K562 (cell line): ENCODE measurements at regions not wholly inside any gene's neighbourhood (a gene's known extent, or its start where the extent isn't known, plus 50 kb on each side); places are given as distances from the start of the nearest gene placed in this dataset.

Experiments used
- DDX20 ChIP-seq: fragments of 450-650 bp; IDR thresholded peaks from 2 replicates; pipeline ENCODE4 v1.6.1; 2016; ENCODE audit warnings: missing genetic modification characterization, low read depth, mild to moderate bottlenecking, missing compliant biosample characterization, moderate library complexity
- GTF2E2 ChIP-seq: fragments of 200-800 bp; sonication (Bioruptor generic); IDR thresholded peaks from 2 replicates; pipeline ENCODE4 v1.6.1; 2016; ENCODE audit warnings: missing genetic modification characterization, missing compliant biosample characterization
- JUNB ChIP-seq: fragments of 450-650 bp; formaldehyde crosslinking; conservative IDR thresholded peaks from 2 replicates; pipeline ENCODE4 v1.4.0; 2020; ENCODE audit warnings: mild to moderate bottlenecking
- KLF10 ChIP-seq: fragments of 250-450 bp; sonication (Bioruptor Pico); IDR thresholded peaks from 2 replicates; pipeline ENCODE4 v1.6.1; 2021; ENCODE audit warnings: matching md5 sums
- L3MBTL2 ChIP-seq: fragments of 450-650 bp; IDR thresholded peaks from 2 replicates; pipeline ENCODE4 v1.6.1; 2016; ENCODE audit warnings: mild to moderate bottlenecking, moderate library complexity
- RBM14 ChIP-seq: fragments of 200-400 bp; formaldehyde crosslinking; IDR thresholded peaks from 2 replicates; pipeline ENCODE4 v1.6.1; 2018; ENCODE audit warnings: low read depth, mild to moderate bottlenecking, low read length, moderate library complexity, borderline replicate concordance; ENCODE audit not compliant: insufficient read depth
- TSC22D4 ChIP-seq: fragments of 450-650 bp; IDR thresholded peaks from 2 replicates; pipeline ENCODE4 v1.6.1; 2016; ENCODE audit warnings: missing genetic modification characterization, missing biosample characterization, control low read depth
- ZZZ3 ChIP-seq: fragments of 450-650 bp; IDR thresholded peaks from 2 replicates; pipeline ENCODE4 v1.6.1; 2016; ENCODE audit warnings: antibody characterized with exemption, mild to moderate bottlenecking, moderate library complexity
- TF ChIP-seq, protein P1 (sequence below): fragments of 250-450 bp; sonication (Bioruptor Pico); IDR thresholded peaks from 2 replicates; pipeline ENCODE4 v1.5.0; 2021
- TF ChIP-seq, protein P2 (sequence below): fragments of 450-650 bp; IDR thresholded peaks from 2 replicates; pipeline ENCODE4 v1.6.1; 2016; ENCODE audit warnings: low read depth
- TF ChIP-seq, protein P3 (sequence below): fragments of 450-650 bp; IDR thresholded peaks from 2 replicates; pipeline ENCODE4 v1.6.1; 2016; ENCODE audit warnings: antibody characterized with exemption

DNA sequence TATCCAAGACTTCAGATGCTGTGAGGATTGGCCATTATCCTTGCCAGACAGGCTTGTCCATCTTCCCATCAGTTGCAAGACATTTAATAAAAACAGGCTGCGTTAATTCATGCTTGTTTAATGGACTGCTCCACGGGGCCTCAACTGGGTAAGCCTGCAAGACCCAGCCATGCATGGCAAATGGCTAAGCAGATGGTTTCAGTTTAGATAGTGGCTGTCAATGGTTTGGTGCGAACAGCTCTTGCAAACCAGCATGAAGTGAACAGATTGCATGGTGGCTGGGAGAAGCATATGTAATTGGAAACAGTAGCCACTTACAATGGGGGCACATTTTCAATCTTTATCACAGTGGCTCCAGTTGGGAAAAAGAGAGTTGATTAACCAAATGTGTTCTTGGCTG, 628.2 kb upstream of the KLF4 start (continued):
- TF ChIP-seq L3MBTL2: no peak
- no peak for TF ChIP-seq KLF10 (CRISPR knock-in tag)
- no peak for TF ChIP-seq GTF2E2 (tag)
- TF ChIP-seq ZZZ3: no peak
- TF ChIP-seq, protein P1, sequence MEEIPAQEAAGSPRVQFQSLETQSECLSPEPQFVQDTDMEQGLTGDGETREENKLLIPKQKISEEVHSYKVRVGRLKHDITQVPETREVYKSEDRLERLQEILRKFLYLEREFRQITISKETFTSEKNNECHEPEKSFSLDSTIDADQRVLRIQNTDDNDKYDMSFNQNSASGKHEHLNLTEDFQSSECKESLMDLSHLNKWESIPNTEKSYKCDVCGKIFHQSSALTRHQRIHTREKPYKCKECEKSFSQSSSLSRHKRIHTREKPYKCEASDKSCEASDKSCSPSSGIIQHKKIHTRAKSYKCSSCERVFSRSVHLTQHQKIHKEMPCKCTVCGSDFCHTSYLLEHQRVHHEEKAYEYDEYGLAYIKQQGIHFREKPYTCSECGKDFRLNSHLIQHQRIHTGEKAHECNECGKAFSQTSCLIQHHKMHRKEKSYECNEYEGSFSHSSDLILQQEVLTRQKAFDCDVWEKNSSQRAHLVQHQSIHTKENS (CRISPR knock-in tag): no peak
- TF ChIP-seq, protein P2, sequence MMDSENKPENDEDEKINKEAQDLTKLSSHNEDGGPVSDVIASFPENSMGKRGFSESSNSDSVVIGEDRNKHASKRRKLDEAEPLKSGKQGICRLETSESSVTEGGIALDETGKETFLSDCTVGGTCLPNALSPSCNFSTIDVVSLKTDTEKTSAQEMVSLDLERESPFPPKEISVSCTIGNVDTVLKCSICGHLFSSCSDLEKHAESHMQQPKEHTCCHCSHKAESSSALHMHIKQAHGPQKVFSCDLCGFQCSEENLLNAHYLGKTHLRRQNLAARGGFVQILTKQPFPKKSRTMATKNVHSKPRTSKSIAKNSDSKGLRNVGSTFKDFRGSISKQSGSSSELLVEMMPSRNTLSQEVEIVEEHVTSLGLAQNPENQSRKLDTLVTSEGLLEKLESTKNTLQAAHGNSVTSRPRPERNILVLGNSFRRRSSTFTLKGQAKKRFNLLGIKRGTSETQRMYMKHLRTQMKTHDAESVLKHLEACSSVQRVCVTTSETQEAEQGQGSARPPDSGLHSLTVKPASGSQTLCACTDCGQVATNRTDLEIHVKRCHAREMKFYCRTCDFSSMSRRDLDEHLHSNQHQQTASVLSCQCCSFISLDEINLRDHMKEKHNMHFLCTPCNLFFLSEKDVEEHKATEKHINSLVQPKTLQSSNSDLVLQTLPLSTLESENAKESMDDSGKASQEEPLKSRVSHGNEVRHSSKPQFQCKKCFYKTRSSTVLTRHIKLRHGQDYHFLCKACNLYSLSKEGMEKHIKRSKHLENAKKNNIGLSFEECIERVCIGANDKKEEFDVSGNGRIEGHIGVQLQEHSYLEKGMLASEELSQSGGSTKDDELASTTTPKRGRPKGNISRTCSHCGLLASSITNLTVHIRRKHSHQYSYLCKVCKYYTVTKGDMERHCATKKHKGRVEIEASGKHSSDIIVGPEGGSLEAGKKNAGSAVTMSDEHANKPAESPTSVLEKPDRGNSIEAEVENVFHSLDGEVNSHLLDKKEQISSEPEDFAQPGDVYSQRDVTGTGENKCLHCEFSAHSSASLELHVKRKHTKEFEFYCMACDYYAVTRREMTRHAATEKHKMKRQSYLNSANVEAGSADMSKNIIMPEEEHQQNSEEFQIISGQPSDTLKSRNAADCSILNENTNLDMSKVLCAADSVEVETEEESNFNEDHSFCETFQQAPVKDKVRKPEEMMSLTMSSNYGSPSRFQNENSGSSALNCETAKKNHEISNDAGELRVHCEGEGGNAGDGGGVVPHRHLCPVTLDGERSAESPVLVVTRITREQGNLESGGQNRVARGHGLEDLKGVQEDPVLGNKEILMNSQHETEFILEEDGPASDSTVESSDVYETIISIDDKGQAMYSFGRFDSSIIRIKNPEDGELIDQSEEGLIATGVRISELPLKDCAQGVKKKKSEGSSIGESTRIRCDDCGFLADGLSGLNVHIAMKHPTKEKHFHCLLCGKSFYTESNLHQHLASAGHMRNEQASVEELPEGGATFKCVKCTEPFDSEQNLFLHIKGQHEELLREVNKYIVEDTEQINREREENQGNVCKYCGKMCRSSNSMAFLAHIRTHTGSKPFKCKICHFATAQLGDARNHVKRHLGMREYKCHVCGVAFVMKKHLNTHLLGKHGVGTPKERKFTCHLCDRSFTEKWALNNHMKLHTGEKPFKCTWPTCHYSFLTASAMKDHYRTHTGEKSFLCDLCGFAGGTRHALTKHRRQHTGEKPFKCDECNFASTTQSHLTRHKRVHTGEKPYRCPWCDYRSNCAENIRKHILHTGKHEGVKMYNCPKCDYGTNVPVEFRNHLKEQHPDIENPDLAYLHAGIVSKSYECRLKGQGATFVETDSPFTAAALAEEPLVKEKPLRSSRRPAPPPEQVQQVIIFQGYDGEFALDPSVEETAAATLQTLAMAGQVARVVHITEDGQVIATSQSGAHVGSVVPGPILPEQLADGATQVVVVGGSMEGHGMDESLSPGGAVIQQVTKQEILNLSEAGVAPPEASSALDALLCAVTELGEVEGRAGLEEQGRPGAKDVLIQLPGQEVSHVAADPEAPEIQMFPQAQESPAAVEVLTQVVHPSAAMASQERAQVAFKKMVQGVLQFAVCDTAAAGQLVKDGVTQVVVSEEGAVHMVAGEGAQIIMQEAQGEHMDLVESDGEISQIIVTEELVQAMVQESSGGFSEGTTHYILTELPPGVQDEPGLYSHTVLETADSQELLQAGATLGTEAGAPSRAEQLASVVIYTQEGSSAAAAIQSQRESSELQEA: no peak
- no peak for TF ChIP-seq DDX20 (tag)
- TF ChIP-seq JUNB (CRISPR knock-in tag): no peak
- TF ChIP-seq TSC22D4: no peak
- TF ChIP-seq RBM14: no peak
- TF ChIP-seq, protein P3, sequence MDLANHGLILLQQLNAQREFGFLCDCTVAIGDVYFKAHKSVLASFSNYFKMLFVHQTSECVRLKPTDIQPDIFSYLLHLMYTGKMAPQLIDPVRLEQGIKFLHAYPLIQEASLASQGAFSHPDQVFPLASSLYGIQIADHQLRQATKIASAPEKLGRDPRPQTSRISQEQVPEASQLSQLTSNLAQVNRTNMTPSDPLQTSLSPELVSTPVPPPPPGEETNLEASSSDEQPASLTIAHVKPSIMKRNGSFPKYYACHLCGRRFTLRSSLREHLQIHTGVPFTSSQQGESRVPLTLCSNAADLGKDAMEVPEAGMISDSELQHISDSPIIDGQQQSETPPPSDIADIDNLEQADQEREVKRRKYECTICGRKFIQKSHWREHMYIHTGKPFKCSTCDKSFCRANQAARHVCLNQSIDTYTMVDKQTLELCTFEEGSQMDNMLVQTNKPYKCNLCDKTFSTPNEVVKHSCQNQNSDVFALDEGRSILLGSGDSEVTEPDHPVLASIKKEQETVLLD: no peak
